ENCODE measurements at regions not wholly inside any gene's neighbourhood (a gene's known extent, or its start where the extent isn't known, plus 50 kb on each side); places are given as distances from the start of the nearest gene placed in this dataset.

- no peak for DNase-seq (ENCODE audit: low read depth)
- no peak for TF ChIP-seq CTCF (IDR thresholded peaks at IDR 0.05; ENCODE audit: insufficient read depth, low read length)
- no peak overlapping the region for H3K4me3 ChIP-seq (ENCODE audit: low read depth, low read length)
Measured at GRCh38 chr2:128813352-128814034, 494.8 kb upstream of the HS6ST1 start.

GRCh38 chr2:128815248-128815647 is 496.6 kb upstream of the HS6ST1 start:
- no peak for DNase-seq (ENCODE audit: low read depth)
- TF ChIP-seq CTCF (IDR thresholded peaks at IDR 0.05; ENCODE audit: insufficient read depth, low read length): no peak
- no peak overlapping the region for H3K4me3 ChIP-seq (ENCODE audit: low read depth, low read length)

- DNase-seq (ENCODE audit: low read depth): no peak
- TF ChIP-seq CTCF (IDR thresholded peaks at IDR 0.05; ENCODE audit: insufficient read depth, low read length): no peak
- no peak overlapping the region for H3K4me3 ChIP-seq (ENCODE audit: low read depth, low read length)
Measured at GRCh38 chr2:128817171-128817570, 498.5 kb upstream of the HS6ST1 start.

- DNase-seq (ENCODE audit: low read depth): no peak
Measured at GRCh38 chr2:128817813-128818212, 499.1 kb upstream of the HS6ST1 start.

GRCh38 chr2:128818248-128818647 is 499.6 kb upstream of the HS6ST1 start:
- H3K4me3 ChIP-seq (ENCODE audit: low read depth, low read length): no peak overlapping the region
- no peak for TF ChIP-seq CTCF (IDR thresholded peaks at IDR 0.05; ENCODE audit: insufficient read depth, low read length)
- DNase-seq (ENCODE audit: low read depth): no peak

More at GRCh38 chr2:128817813-128818212, 499.1 kb upstream of the HS6ST1 start:
- no peak overlapping the region for H3K4me3 ChIP-seq (ENCODE audit: low read depth, low read length)
- no peak for TF ChIP-seq CTCF (IDR thresholded peaks at IDR 0.05; ENCODE audit: insufficient read depth, low read length)

- TF ChIP-seq CTCF (IDR thresholded peaks at IDR 0.05; ENCODE audit: insufficient read depth, low read length): no peak
- H3K4me3 ChIP-seq (ENCODE audit: low read depth, low read length): no peak overlapping the region
Measured at GRCh38 chr2:128818704-128819491, 500.2 kb upstream of the HS6ST1 start.

More at GRCh38 chr2:128818704-128819491, 500.2 kb upstream of the HS6ST1 start:
- DNase-seq (ENCODE audit: low read depth): no peak

Data from fibroblast of the aortic adventitia (primary cell).